Heart right ventricle (tissue), 16 donors: ENCODE measurements at regions not wholly inside any gene's neighbourhood (a gene's known extent, or its start where the extent isn't known, plus 50 kb on each side); places are given as distances from the start of the nearest gene placed in this dataset.

Source experiments
- ATAC-seq, 8 donors: fragments of 200-7000 bp; cut with Tn5 transposase; one replicate each; pipeline ENCODE4 v1.9.1; 2020; ENCODE audit warnings: mild to moderate bottlenecking in 8 of 8, moderate library complexity in 8 of 8, moderate number of reproducible peaks in 1 of 8
- DNase-seq, 2 donors: peaks; one replicate each; pipeline ENCODE4 v3.0.0-alpha.2; 2020
- H3K27ac ChIP-seq, 10 donors: fragments of 200-600 bp; sonication (generic) in 2 of 10; one replicate each; pipeline versions ENCODE4 v1.5.0 to v1.8.0; 2020 to 2022; ENCODE audit warnings: mild to moderate bottlenecking in 3 of 10
- H3K27me3 ChIP-seq, 7 donors: fragments of 200-600 bp; one replicate each; pipeline ENCODE4 v1.8.0; 2021 to 2022; ENCODE audit warnings: mild to moderate bottlenecking in 2 of 7
- H3K36me3 ChIP-seq, 9 donors: fragments of 200-600 bp; sonication (generic) in 1 of 9; one replicate each; pipeline versions ENCODE4 v1.5.0 to v1.8.0; 2020 to 2022; ENCODE audit warnings: mild to moderate bottlenecking in 2 of 9
- H3K4me1 ChIP-seq, 9 donors: fragments of 200-600 bp; sonication (generic) in 1 of 9; one replicate each; pipeline versions ENCODE4 v1.5.0 to v1.8.0; 2020 to 2022; ENCODE audit warnings: mild to moderate bottlenecking in 4 of 9
- H3K4me3 ChIP-seq, 10 donors: fragments of 200-600 bp; sonication (generic) in 2 of 10; one replicate each; pipeline versions ENCODE4 v1.5.0 to v1.8.0; 2020 to 2022; ENCODE audit warnings: mild to moderate bottlenecking in 7 of 10, moderate library complexity in 2 of 10
- H3K9me3 ChIP-seq, 11 donors: fragments of 200-600 bp in 10 of 11; sonication (generic) in 2 of 11; one replicate each; pipeline versions ENCODE4 v1.5.0 to v1.8.0; 2013 to 2022; ENCODE audit warnings: mild to moderate bottlenecking in 2 of 11, control low read depth in 1 of 11, moderate library complexity in 1 of 11
- CTCF ChIP-seq, 9 donors: fragments of 200-600 bp; sonication (generic) in 2 of 9; IDR thresholded peaks; one replicate each; pipeline versions ENCODE4 v1.5.0 to v1.8.0; 2021 to 2022; ENCODE audit warnings: antibody characterized with exemption in 9 of 9, mild to moderate bottlenecking in 5 of 9, moderate library complexity in 1 of 9
- WGBS, 2 donors: extraction: QIAGEN DNeasy Blood & Tissue Kit; methylation state at CpG; one replicate each; pipeline ENCODE4 v1.1.7; 2013; ENCODE audit warnings: inconsistent platforms in 1 of 2; 5-methylcytosine and 5-hydroxymethylcytosine counted together
- intact Hi-C, 10 donors: fragments of 100-400 bp; cut with DNase I; formaldehyde crosslinking; loops; one replicate each; pipeline versions ENCODE4 v1.11.1 to v1.14.2; 2022
- donor health status: Arrhythmogenic right ventricular cardiomyopathy.
- donor health status: ischemic (EF 13 %, LVEDD 7.1; RV severe dilation, severe dysfunction).
- donor health status: healthy with polysubstance abuse.
- donor health status: DM: no; HTN: yes; CAD: no.
- donor health status: DM: no; HTN: no; CAD: no.
- donor health status: ischemic (EF 25% LVEDD 6.9; RV normal size, moderate dysfunction).
- donor health status: ischemic (EF 25% LVEDD 5.7; RV mildly dilated, moderate dysfunction).
- donor health status: healthy.
- donor health status: DM: yes; HTN: yes; CAD: no.
- donor health status: Ischemic cardiomyopathy.
- donor health status: ischemic (EF 35%, LVEDD 5.7; RV mildly dilated, moderate dysfunction).
- donor health status: nonischemic (EF 11% LVEDD 7.7; RV severe dilation, severe dysfunction).
- donor health status: DM: yes; HTN: yes; CAD: no.
- donor health status: PGD.
- donor health status: ischemic (EF 29% LVEDD 5.4; RV normal size, mild dysfunction).
- donor health status: nonischemic (EF 23%, LVEDD 6.1; RV moderate dilation, normal function).

- Histone ChIP-seq H3K27ac (no peak overlapping the region), H3K9me3 (peaks cover 0 to 20% (median 0%) of the 10 kb centered on the region in 11 donors), H3K4me1 (no peaks in the 10 kb centered on the region), H3K4me3 (no peak overlapping the region), H3K27me3 (no peaks in the 10 kb centered on the region), H3K36me3 (no peaks in the 10 kb centered on the region)
- DNase-seq (no peak), ATAC-seq (no peak)
- TF ChIP-seq CTCF (IDR thresholded peaks at IDR 0.05) = no peak
- intact Hi-C loops = no loop called here
- 54 to 62% methylated on average over 4 of the region's 4 CpGs for WGBS, 2 donors
These were observed 1371.0 kb upstream of the CDH6 start for GRCh38 chr5:29822521-29822920.

- no peak overlapping the region for H3K27ac ChIP-seq
- H3K4me1 ChIP-seq = no peaks in the 10 kb centered on the region
- peaks cover 0 to 8% (median 0%) of the 10 kb centered on the region in 11 donors for H3K9me3 ChIP-seq
- H3K36me3 ChIP-seq = no peaks in the 10 kb centered on the region
- ATAC-seq (no peak), DNase-seq (no peak)
- H3K27me3 ChIP-seq = no peaks in the 10 kb centered on the region
- intact Hi-C loops = no loop called here
- TF ChIP-seq CTCF (IDR thresholded peaks at IDR 0.05) = no peak
- WGBS, 2 donors = 67 to 72% methylated on average over 2 of the region's 2 CpGs
- no peak overlapping the region for H3K4me3 ChIP-seq
These were observed 1381.4 kb upstream of the CDH6 start for GRCh38 chr5:29811914-29812679.

GRCh38 chr5:29805804-29806203 lies 1387.7 kb upstream of the CDH6 start:
- ATAC-seq (no peak), DNase-seq (no peak)
- Histone ChIP-seq H3K27ac (no peak overlapping the region), H3K27me3 (no peaks in the 10 kb centered on the region), H3K4me3 (no peak overlapping the region), H3K36me3 (no peaks in the 10 kb centered on the region), H3K9me3 (peaks cover 0 to 16% (median 0%) of the 10 kb centered on the region in 11 donors), H3K4me1 (no peaks in the 10 kb centered on the region)
- WGBS, 2 donors = 95 to 96% methylated on average over 3 of the region's 3 CpGs
- no peak for TF ChIP-seq CTCF (IDR thresholded peaks at IDR 0.05)
- intact Hi-C loops = no loop called here

GRCh38 chr5:29800752-29801151 lies 1392.7 kb upstream of the CDH6 start:
- no peaks in the 10 kb centered on the region for H3K36me3 ChIP-seq
- DNase-seq (no peak), ATAC-seq (no peak)
- H3K9me3 ChIP-seq = peaks cover 0 to 18% (median 0%) of the 10 kb centered on the region in 11 donors
- H3K4me1 ChIP-seq = no peaks in the 10 kb centered on the region
- no peaks in the 10 kb centered on the region for H3K27me3 ChIP-seq
- no peak overlapping the region for H3K4me3 ChIP-seq
- no peak for TF ChIP-seq CTCF (IDR thresholded peaks at IDR 0.05)
- intact Hi-C loops = no loop called here
- no peak overlapping the region for H3K27ac ChIP-seq
- WGBS, 2 donors = 62 to 64% methylated on average over 5 of the region's 5 CpGs
